AG09319 (cell line): ENCODE measurements at regions not wholly inside any gene's neighbourhood (a gene's known extent, or its start where the extent isn't known, plus 50 kb on each side); places are given as distances from the start of the nearest gene placed in this dataset.

ENCODE experiments used
- DNase-seq: peaks from one replicate; pipeline ENCODE4 v3.0.0-alpha.2; 2010; ENCODE audit warnings: low read depth; ENCODE audit errors: extremely low read depth
- TF ChIP-seq, protein P1 (sequence below): IDR thresholded peaks from 2 replicates; pipeline ENCODE4 v1.5.1; 2011; ENCODE audit warnings: low read depth, mild to moderate bottlenecking, inconsistent platforms, low read length, moderate library complexity

DNA sequence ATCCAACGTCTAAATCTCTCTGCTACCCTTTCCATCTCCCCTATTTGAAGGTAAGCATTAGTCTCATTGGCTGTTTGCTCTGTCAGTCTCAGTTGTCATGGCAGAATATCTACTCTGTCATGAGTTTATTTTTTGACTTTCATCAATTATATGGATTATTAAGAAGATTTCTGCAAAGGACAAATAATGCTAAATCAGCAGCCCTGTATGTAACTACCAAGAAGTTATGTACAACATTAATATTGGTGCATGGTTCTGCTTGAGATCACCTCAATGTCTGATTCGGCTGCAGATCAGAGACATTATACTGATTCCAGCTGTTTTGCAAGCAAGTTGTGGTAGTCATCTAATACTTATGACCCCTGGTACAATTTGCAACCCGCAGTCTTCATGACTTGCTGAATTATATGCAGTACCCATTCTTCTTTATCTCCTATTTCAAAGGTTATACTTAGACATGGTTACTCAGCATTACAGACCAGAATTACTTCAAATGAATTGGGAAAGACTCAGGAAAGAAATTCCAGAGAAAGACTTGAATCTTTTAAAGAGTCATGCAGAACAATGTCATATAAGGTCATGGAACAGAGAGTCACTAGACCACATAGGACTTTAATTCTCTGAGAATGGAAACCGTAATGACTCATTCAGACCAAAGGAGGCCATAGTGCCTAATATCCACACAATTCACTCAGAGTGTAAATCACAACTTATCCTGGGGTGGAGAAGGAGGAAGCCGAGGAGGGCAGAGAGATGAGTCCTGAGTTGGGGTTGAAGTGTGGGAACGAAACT lies 201.4 kb downstream of the IBTK start:
- TF ChIP-seq, protein P1, sequence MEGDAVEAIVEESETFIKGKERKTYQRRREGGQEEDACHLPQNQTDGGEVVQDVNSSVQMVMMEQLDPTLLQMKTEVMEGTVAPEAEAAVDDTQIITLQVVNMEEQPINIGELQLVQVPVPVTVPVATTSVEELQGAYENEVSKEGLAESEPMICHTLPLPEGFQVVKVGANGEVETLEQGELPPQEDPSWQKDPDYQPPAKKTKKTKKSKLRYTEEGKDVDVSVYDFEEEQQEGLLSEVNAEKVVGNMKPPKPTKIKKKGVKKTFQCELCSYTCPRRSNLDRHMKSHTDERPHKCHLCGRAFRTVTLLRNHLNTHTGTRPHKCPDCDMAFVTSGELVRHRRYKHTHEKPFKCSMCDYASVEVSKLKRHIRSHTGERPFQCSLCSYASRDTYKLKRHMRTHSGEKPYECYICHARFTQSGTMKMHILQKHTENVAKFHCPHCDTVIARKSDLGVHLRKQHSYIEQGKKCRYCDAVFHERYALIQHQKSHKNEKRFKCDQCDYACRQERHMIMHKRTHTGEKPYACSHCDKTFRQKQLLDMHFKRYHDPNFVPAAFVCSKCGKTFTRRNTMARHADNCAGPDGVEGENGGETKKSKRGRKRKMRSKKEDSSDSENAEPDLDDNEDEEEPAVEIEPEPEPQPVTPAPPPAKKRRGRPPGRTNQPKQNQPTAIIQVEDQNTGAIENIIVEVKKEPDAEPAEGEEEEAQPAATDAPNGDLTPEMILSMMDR, result no peak
- DNase-seq, result peak; percentile 36

GRCh38 chr6:82040405-82041221 lies 206.9 kb downstream of the IBTK start:
- TF ChIP-seq, protein P1, result peak; percentile 88
- DNase-seq, result peak; percentile 23

GRCh38 chr6:82038631-82039030 lies 208.9 kb downstream of the IBTK start:
- no peak for DNase-seq
- TF ChIP-seq, protein P1, result no peak

GRCh38 chr6:82035526-82035925 lies 212.0 kb downstream of the IBTK start:
- TF ChIP-seq, protein P1, result no peak
- DNase-seq, result no peak

DNA sequence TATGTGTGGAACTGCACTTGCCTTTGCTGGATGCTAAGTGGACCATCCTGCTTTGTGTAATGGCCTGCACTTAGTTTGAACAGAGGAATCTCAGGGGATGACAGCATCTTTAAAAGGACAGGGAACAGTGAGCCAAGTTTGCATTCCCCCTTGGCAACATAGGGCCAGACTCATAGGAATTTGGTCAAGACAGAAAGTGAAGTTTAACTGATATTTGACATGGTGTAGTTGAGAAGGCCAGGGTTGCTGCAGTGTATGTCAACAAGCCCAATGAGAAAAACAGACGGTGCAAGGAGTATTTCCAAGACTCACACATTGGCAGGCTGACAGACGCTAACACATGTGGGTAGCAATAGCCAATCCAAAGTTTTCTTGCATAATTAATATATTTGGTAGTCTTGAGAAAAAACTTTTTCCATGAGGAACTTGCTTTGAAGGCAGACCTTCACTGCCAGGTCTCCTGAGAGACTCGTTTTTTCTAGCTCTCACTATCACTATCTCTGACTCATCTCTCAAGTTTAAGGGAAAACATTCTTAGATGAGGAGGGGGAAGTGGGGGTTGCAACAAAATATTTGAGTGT lies 213.8 kb downstream of the IBTK start:
- DNase-seq, result no peak
- TF ChIP-seq, protein P1, result no peak

DNA sequence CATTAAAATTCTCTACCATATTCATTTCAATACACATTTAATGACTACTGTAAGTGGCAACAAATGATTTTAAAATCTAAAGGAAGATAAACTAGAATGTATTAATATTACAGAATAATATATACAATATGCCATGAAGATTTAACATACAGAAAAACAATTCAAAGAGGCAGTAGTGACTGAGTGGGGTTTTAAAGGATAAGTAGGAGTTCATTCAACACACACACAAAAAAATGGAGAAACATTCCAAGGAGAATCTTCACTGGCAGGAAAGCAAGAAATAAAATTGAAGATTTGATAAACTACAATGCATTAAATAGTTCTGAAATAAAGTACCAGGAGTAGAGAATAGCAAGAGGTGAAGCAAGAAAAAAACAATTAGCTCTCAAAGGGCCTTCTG lies 215.1 kb downstream of the IBTK start:
- no peak for DNase-seq
- TF ChIP-seq, protein P1, result no peak
